ENCODE measurements at regions not wholly inside any gene's neighbourhood (a gene's known extent, or its start where the extent isn't known, plus 50 kb on each side); places are given as distances from the start of the nearest gene placed in this dataset.

GRCh38 chr20:6530254-6530653 is 237.2 kb upstream of the BMP2 start:
- Histone ChIP-seq H3K4me2 (ENCODE audit: low read depth, low read length) (no peak overlapping the region), H3K9ac (ENCODE audit: insufficient read depth, low read depth, low read length) (no peak overlapping the region), H3K27ac (ENCODE audit: extremely low read length, insufficient read depth, low read length) (no peak overlapping the region), H3K79me2 (ENCODE audit: insufficient read depth, low read length) (no peaks in the 10 kb centered on the region), H3K27me3 (ENCODE audit: control insufficient read depth in 1 of 2, insufficient read depth in 2 of 2, low read length in 2 of 2) (no peaks in the 10 kb centered on the region), H3K9me3 (ENCODE audit: low read length) (peaks cover 10% of the 10 kb centered on the region), H3K4me3 (replicated peaks in 1 of 3; ENCODE audit: insufficient read depth in 1 of 3, low read depth in 2 of 3, low read length in 3 of 3) (no peak overlapping the region), H4K20me1 (ENCODE audit: insufficient read depth, low read length) (no peaks in the 10 kb centered on the region), H3K4me1 (ENCODE audit: insufficient read depth, low read length) (no peaks in the 10 kb centered on the region), H3K36me3 (replicated peaks in 1 of 2; ENCODE audit: control insufficient read depth in 1 of 2, insufficient read depth in 2 of 2, low read length in 2 of 2) (no peaks in the 10 kb centered on the region), H2AFZ (ENCODE audit: low read length) (no peak overlapping the region)
- no TSS peak for BruUV-seq (replicated peaks)
- DNase-seq (ENCODE audit: low spot score) (no peak), ATAC-seq (no peak), FAIRE-seq (no peak)
- TF ChIP-seq ARID4A (CRISPR knock-in tag; IDR thresholded peaks at IDR 0.05; ENCODE audit: borderline replicate concordance) (no peak), ZNF280D (CRISPR knock-in tag; IDR thresholded peaks at IDR 0.05) (no peak), NFAT5 (CRISPR knock-in tag; IDR thresholded peaks at IDR 0.05) (no peak), ETV6 (CRISPR knock-in tag; conservative IDR thresholded peaks at IDR 0.05) (no peak), MAX (IDR thresholded peaks at IDR 0.05) (no peak), HHEX (CRISPR knock-in tag; IDR thresholded peaks at IDR 0.05) (no peak), MED13 (CRISPR knock-in tag; IDR thresholded peaks at IDR 0.05) (no peak), FOXA3 (CRISPR knock-in tag; IDR thresholded peaks at IDR 0.05) (no peak), GATAD2A (CRISPR knock-in tag; IDR thresholded peaks at IDR 0.05) (no peak)
- ChIA-PET CTCF (ENCODE audit: low intra/inter-chr PET ratio, low total read pairs) (no interaction called here), POLR2A (no interaction called here)
- intact Hi-C loops (cut with micrococcal nuclease; ENCODE audit: unreplicated experiment) = no loop called here
- in situ Hi-C loops (cut with HindIII; ENCODE audit: extremely low pct_ligation_motif_present, low pct_unique_long_range_greater_than_20kb) = no loop called here
